Dedifferentiated amniotic fluid mesenchymal stem cell (primary cell): ENCODE measurements at regions not wholly inside any gene's neighbourhood (a gene's known extent, or its start where the extent isn't known, plus 50 kb on each side); places are given as distances from the start of the nearest gene placed in this dataset.

Experiments
- DNase-seq: peaks from one replicate; pipeline ENCODE4 v3.0.0-alpha.2; 2016; ENCODE audit errors: extremely low spot score

GRCh38 chr18:10381951-10382350 lies 72.5 kb upstream of the APCDD1 start:
- no peak for DNase-seq

- no peak for DNase-seq
These were observed 68.4 kb upstream of the APCDD1 start for GRCh38 chr18:10386049-10386448.

GRCh38 chr18:10386956-10387355 lies 67.5 kb upstream of the APCDD1 start:
- no peak for DNase-seq

GRCh38 chr18:10387399-10387798 lies 67.0 kb upstream of the APCDD1 start:
- DNase-seq: no peak

GRCh38 chr18:10388373-10388772 lies 66.1 kb upstream of the APCDD1 start:
- no peak for DNase-seq

GRCh38 chr18:10391506-10391905 lies 62.9 kb upstream of the APCDD1 start:
- DNase-seq: no peak

GRCh38 chr18:10397004-10397403 lies 57.4 kb upstream of the APCDD1 start:
- DNase-seq: no peak

- DNase-seq: no peak
These were observed 55.9 kb upstream of the APCDD1 start for GRCh38 chr18:10398571-10398970.

- DNase-seq: no peak
These were observed 55.0 kb upstream of the APCDD1 start for GRCh38 chr18:10399465-10399864.

GRCh38 chr18:10400534-10401307 lies 53.7 kb upstream of the APCDD1 start:
- DNase-seq: no peak

- DNase-seq: no peak
These were observed 52.9 kb upstream of the APCDD1 start for GRCh38 chr18:10401521-10401920.

- no peak for DNase-seq
These were observed 52.5 kb upstream of the APCDD1 start for GRCh38 chr18:10401930-10402329.

GRCh38 chr18:10402871-10403559 lies 51.4 kb upstream of the APCDD1 start:
- no peak for DNase-seq

GRCh38 chr18:10403708-10404107 lies 50.7 kb upstream of the APCDD1 start:
- no peak for DNase-seq

GRCh38 chr18:10404168-10404567 lies 50.3 kb upstream of the APCDD1 start:
- DNase-seq: no peak
